Vagina (tissue), 2 donors: ENCODE measurements at regions not wholly inside any gene's neighbourhood (a gene's known extent, or its start where the extent isn't known, plus 50 kb on each side); places are given as distances from the start of the nearest gene placed in this dataset.

Experiments used
- POLR2A ChIP-seq, 2 donors: fragments of 450-650 bp; IDR thresholded peaks; one replicate each; pipeline ENCODE4 v1.6.1; 2017; ENCODE audit warnings: antibody characterized with exemption in 2 of 2, mild to moderate bottlenecking in 2 of 2, moderate library complexity in 2 of 2
- TF ChIP-seq, protein P1 (sequence below), 3 experiments: fragments of 450-650 bp in 2 of 3; fragments of 200-600 bp in 1 of 3; sonication (generic) in 1 of 3; IDR thresholded peaks; one replicate each; pipeline ENCODE4 v1.5.1; 2017 to 2019; ENCODE audit warnings: antibody characterized with exemption in 3 of 3, mild to moderate bottlenecking in 2 of 3, moderate library complexity in 2 of 3

DNA sequence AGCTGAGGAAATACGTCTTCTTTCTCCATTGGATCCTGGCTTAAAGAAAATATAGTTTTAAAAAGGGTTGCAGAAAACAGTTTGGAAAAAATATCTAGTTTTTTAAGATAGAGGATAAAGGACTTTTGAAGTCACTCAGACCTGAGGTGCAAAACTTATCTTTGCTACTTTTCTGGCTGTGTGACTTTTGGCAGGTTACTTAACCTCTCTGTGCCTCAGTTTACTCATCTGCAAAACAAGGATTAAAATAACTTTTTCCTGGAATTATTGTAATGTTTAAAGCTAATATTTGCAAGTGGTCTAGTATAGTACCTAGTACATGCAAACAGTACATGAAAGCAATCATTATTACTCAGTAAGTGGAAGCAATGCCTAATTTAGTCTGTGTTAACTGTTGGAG is 176.8 kb downstream of the TBX5 start:
- TF ChIP-seq, protein P1, sequence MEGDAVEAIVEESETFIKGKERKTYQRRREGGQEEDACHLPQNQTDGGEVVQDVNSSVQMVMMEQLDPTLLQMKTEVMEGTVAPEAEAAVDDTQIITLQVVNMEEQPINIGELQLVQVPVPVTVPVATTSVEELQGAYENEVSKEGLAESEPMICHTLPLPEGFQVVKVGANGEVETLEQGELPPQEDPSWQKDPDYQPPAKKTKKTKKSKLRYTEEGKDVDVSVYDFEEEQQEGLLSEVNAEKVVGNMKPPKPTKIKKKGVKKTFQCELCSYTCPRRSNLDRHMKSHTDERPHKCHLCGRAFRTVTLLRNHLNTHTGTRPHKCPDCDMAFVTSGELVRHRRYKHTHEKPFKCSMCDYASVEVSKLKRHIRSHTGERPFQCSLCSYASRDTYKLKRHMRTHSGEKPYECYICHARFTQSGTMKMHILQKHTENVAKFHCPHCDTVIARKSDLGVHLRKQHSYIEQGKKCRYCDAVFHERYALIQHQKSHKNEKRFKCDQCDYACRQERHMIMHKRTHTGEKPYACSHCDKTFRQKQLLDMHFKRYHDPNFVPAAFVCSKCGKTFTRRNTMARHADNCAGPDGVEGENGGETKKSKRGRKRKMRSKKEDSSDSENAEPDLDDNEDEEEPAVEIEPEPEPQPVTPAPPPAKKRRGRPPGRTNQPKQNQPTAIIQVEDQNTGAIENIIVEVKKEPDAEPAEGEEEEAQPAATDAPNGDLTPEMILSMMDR (IDR thresholded peaks at IDR 0.05) = no peak
- TF ChIP-seq POLR2A (IDR thresholded peaks at IDR 0.05) = no peak
